Ishikawa (cell line): ENCODE measurements at regions not wholly inside any gene's neighbourhood (a gene's known extent, or its start where the extent isn't known, plus 50 kb on each side); places are given as distances from the start of the nearest gene placed in this dataset.

Source experiments
- CEBPB ChIP-seq: IDR thresholded peaks from 2 replicates; pipeline ENCODE4 v1.6.1; 2012
- EP300 ChIP-seq: IDR thresholded peaks from 2 replicates; pipeline ENCODE4 v1.6.1; 2012; ENCODE audit warnings: borderline replicate concordance
- NFIC ChIP-seq: IDR thresholded peaks from 2 replicates; pipeline ENCODE4 v1.6.1; 2012
- RAD21 ChIP-seq: IDR thresholded peaks from 2 replicates; pipeline ENCODE4 v1.6.1; 2012; ENCODE audit warnings: low read depth
- TEAD4 ChIP-seq: IDR thresholded peaks from 2 replicates; pipeline ENCODE4 v1.6.1; 2012
- TF ChIP-seq, protein P1 (sequence below): IDR thresholded peaks from 2 replicates; pipeline ENCODE4 v1.6.1; 2012

DNA sequence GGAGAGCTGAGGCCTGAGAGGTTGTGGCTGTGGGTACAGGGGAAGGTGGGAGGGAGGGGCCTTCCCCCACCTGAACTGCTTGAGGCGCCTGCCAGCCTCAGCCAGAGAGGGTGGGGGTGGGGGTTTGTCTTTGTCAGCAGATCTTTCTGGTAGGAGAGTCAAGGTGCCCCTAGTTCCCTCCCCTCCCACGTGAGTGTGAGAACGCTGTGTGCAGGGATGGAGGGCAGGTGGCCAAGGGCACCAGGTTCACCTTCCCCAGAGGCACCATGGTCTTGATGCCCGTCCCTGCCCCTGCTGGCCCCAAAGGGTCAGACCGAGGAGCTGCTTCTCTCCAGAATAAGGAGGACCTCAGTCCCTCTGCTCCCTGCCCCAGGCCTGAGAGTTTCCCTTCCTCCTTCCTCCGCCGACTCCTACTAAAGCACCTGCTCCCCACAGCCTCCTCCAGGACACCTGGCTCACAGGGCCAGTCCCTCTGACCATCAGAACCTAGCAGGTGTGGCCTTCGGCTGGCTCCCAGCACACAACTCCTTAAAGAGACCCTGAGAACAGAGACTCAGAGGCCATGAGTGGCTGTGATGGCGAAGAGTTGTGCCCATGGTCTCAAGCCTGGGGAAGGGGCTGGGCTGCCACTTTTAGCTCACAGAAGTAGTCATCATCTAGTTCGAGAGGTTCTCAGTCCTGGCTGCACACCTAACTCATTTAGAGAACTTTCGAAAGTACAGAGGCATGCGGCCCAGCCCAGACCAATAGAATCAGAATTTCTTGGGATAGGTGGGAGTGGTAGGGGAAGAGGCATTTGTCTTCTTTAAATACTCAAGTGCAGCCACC is 113.2 kb upstream of the LHX1 start:
- TF ChIP-seq EP300 (no peak), TEAD4 (no peak), RAD21 (no peak), CEBPB (no peak), NFIC (no peak)
- TF ChIP-seq, protein P1, sequence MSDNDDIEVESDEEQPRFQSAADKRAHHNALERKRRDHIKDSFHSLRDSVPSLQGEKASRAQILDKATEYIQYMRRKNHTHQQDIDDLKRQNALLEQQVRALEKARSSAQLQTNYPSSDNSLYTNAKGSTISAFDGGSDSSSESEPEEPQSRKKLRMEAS = no peak
